GM21526 (cell line): ENCODE measurements at regions not wholly inside any gene's neighbourhood (a gene's known extent, or its start where the extent isn't known, plus 50 kb on each side); places are given as distances from the start of the nearest gene placed in this dataset.

ENCODE experiments used
- ATAC-seq: cut with Tn5 transposase; IDR thresholded peaks from one replicate; pipeline ENCODE4 v1.9.1; 2021; ENCODE audit warnings: moderate library complexity; ENCODE audit not compliant: unreplicated experiment, low FRiP score

- ATAC-seq: no peak
Observed at GRCh38 chr7:39882148-39882784, 67.8 kb upstream of the CDK13 start.

- ATAC-seq: no peak
Observed at GRCh38 chr7:39883812-39884390, 66.2 kb upstream of the CDK13 start.

GRCh38 chr7:39888171-39888853, 61.7 kb upstream of the CDK13 start:
- no peak for ATAC-seq

GRCh38 chr7:39890411-39890810, 59.6 kb upstream of the CDK13 start:
- ATAC-seq: no peak

- ATAC-seq: no peak
Observed at GRCh38 chr7:39891894-39892293, 58.2 kb upstream of the CDK13 start.

- ATAC-seq: no peak
Observed at GRCh38 chr7:39892361-39892760, 57.7 kb upstream of the CDK13 start.

GRCh38 chr7:39894904-39895303, 55.2 kb upstream of the CDK13 start:
- no peak for ATAC-seq

- ATAC-seq: no peak
Observed at GRCh38 chr7:39896840-39897239, 53.2 kb upstream of the CDK13 start.

- no peak for ATAC-seq
Observed at GRCh38 chr7:39898867-39899266, 51.2 kb upstream of the CDK13 start.
